KMS-11 (cell line): ENCODE measurements at regions not wholly inside any gene's neighbourhood (a gene's known extent, or its start where the extent isn't known, plus 50 kb on each side); places are given as distances from the start of the nearest gene placed in this dataset.

ENCODE experiments used
- H2AFZ ChIP-seq: fragments of 200-600 bp; sonication (generic); 2 replicates; pipeline ENCODE4 v1.6.1; 2016; ENCODE audit warnings: antibody characterized with exemption, mixed run types, low read depth
- H3K27ac ChIP-seq: fragments of 200-600 bp; sonication (generic); 2 replicates; pipeline ENCODE4 v1.6.1; 2016; ENCODE audit warnings: mild to moderate bottlenecking, mixed run types
- H3K27me3 ChIP-seq: fragments of 200-600 bp; sonication (generic); 2 replicates; pipeline ENCODE4 v1.6.1; 2017; ENCODE audit warnings: mild to moderate bottlenecking, low read depth, mixed run types, moderate library complexity; ENCODE audit not compliant: insufficient read depth
- H3K36me3 ChIP-seq: fragments of 200-600 bp; sonication (generic); 2 replicates; pipeline ENCODE4 v1.6.1; 2017; ENCODE audit warnings: mild to moderate bottlenecking, mixed run types; ENCODE audit not compliant: insufficient read depth
- H3K4me1 ChIP-seq: fragments of 200-600 bp; sonication (generic); 2 replicates; pipeline ENCODE4 v1.6.1; 2016; ENCODE audit warnings: mild to moderate bottlenecking, low read depth, mixed run types; ENCODE audit not compliant: poor library complexity, severe bottlenecking
- H3K4me2 ChIP-seq: fragments of 200-600 bp; sonication (generic); 2 replicates; pipeline ENCODE4 v1.7.0; 2016; ENCODE audit warnings: mild to moderate bottlenecking, mixed run types
- H3K4me3 ChIP-seq: fragments of 200-600 bp; sonication (generic); IDR thresholded peaks from 2 replicates; pipeline ENCODE4 v1.6.1; 2017; ENCODE audit warnings: low read depth, low read length, mixed read lengths; ENCODE audit not compliant: insufficient read depth
- H3K79me2 ChIP-seq: fragments of 200-600 bp; sonication (generic); 2 replicates; pipeline ENCODE4 v1.6.1; 2016; ENCODE audit warnings: low read depth, mixed run types; ENCODE audit not compliant: insufficient read depth
- H3K9ac ChIP-seq: fragments of 200-600 bp; sonication (generic); 2 replicates; pipeline ENCODE4 v1.6.1; 2016; ENCODE audit warnings: mild to moderate bottlenecking, mixed run types
- H4K20me1 ChIP-seq: fragments of 200-600 bp; sonication (generic); 2 replicates; pipeline ENCODE4 v1.6.1; 2016; ENCODE audit warnings: mild to moderate bottlenecking, mixed run types; ENCODE audit not compliant: insufficient read depth
- TF ChIP-seq, protein P1 (sequence below): fragments of 200-600 bp; sonication (generic); conservative IDR thresholded peaks from 2 replicates; pipeline ENCODE4 v1.6.1; 2017; ENCODE audit warnings: low read depth, mild to moderate bottlenecking, antibody characterized with exemption, low read length, moderate library complexity, mixed read lengths

DNA sequence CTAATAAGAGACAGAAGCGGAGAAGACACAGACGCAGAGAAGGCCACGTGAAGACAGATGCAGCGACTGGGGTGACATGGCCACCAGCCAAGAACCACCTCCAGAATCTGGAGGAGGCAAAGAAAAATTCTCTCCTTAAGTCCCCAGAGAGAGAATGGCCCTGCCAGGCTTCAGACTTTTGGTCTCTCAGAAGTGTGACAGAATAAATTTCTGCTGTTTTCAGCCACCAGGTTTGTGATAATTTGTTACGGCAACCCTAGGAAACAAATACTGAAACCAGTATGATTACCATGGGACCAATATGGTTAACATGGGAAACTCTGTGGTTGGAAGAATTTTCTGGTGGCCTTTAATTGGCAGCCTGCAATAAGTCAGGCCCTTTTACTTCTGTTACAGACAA is 63.9 kb upstream of the DOCK9 start:
- Histone ChIP-seq H3K79me2 (no peaks in the 10 kb centered on the region), H3K4me2 (no peak overlapping the region), H3K36me3 (no peaks in the 10 kb centered on the region), H2AFZ (no peak overlapping the region), H3K27me3 (no peaks in the 10 kb centered on the region), H3K4me3 (no peak overlapping the region), H4K20me1 (no peaks in the 10 kb centered on the region), H3K4me1 (peaks cover 10% of the 10 kb centered on the region), H3K27ac (no peak overlapping the region), H3K9ac (no peak overlapping the region)
- TF ChIP-seq, protein P1, sequence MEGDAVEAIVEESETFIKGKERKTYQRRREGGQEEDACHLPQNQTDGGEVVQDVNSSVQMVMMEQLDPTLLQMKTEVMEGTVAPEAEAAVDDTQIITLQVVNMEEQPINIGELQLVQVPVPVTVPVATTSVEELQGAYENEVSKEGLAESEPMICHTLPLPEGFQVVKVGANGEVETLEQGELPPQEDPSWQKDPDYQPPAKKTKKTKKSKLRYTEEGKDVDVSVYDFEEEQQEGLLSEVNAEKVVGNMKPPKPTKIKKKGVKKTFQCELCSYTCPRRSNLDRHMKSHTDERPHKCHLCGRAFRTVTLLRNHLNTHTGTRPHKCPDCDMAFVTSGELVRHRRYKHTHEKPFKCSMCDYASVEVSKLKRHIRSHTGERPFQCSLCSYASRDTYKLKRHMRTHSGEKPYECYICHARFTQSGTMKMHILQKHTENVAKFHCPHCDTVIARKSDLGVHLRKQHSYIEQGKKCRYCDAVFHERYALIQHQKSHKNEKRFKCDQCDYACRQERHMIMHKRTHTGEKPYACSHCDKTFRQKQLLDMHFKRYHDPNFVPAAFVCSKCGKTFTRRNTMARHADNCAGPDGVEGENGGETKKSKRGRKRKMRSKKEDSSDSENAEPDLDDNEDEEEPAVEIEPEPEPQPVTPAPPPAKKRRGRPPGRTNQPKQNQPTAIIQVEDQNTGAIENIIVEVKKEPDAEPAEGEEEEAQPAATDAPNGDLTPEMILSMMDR: no peak

DNA sequence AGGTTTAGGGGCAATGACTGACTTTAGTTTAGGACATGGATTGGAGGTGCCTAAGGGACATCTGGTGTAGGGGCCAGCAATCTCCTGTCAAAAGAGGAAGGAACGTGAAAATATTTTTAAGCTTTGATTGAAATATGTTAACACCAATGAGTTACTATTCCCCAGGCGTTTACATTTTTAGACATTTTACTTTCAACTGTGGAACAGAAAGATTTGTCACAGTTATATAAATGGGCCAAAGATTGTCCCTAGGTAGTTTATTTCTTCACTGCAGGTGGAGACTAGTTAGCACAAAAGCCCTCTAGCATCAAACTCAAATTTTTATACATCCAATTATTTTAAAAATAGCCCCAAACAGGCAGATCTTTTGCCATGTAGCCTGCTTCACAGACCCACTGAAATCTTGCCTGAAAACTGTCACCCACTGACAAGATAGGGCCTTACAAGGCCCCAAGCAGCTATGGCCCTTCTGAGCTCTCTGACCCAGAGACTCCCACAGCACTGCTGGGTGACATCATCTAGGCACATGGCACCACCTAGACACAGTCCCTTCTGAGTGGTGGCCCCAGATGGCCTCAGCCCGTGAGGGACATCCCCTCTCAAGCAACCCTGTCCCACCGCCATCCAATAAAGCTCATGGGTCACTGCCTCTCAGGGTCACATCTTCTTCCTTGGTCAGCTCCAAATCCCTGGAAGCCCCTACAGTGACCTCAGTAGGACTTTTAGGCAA is 64.8 kb upstream of the DOCK9 start:
- TF ChIP-seq, protein P1: no peak
- Histone ChIP-seq H3K27me3 (no peaks in the 10 kb centered on the region), H4K20me1 (no peaks in the 10 kb centered on the region), H3K4me1 (peaks cover 10% of the 10 kb centered on the region), H3K36me3 (no peaks in the 10 kb centered on the region), H2AFZ (no peak overlapping the region), H3K27ac (no peak overlapping the region), H3K4me2 (no peak overlapping the region), H3K4me3 (no peak overlapping the region), H3K9ac (no peak overlapping the region), H3K79me2 (no peaks in the 10 kb centered on the region)

DNA sequence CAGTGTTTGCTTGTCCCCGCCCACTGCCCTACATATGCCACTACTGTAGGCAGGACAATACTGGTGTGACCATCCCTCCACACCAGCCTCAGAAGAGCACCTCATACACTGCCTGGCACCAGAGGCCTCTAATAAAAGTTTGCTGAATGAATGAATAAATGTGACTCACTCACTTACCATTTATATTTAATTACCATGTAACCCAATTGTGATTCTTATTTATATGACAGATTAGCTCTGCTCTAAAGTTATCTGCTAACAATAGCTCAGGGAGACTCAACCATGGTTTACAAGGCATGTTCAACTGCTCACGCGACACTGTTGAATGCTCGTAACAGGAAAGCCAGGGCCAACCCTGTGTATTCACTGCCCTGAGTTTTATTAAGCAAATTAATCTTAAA is 66.0 kb upstream of the DOCK9 start:
- TF ChIP-seq, protein P1: no peak
- Histone ChIP-seq H3K4me2 (no peak overlapping the region), H4K20me1 (no peaks in the 10 kb centered on the region), H3K9ac (no peak overlapping the region), H3K79me2 (no peaks in the 10 kb centered on the region), H3K36me3 (no peaks in the 10 kb centered on the region), H3K27me3 (no peaks in the 10 kb centered on the region), H3K27ac (no peak overlapping the region), H3K4me1 (peaks cover 10% of the 10 kb centered on the region), H3K4me3 (no peak overlapping the region), H2AFZ (no peak overlapping the region)

DNA sequence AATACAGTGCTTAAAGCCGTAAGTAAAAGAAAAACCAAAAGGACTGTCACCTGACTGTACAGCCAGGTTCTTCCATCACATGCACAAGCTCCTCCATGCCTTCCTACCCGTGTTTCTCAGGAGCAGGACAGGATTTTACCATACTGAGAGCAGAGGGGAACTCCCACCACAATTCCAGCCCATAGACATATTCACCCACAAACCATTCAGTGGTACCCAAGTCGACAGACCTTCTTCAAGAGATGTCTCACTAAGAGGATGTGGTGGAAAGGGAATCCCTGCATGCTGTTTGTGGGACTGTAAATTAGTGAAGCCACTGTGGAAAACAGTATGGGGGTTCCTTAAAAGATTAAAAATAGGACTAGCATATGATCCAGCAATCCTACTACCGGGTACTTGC is 66.9 kb upstream of the DOCK9 start:
- peaks cover 10% of the 10 kb centered on the region for H3K4me1 ChIP-seq
- H3K4me3 ChIP-seq: no peak overlapping the region
- H3K27me3 ChIP-seq: no peaks in the 10 kb centered on the region
- H3K27ac ChIP-seq: no peak overlapping the region
- TF ChIP-seq, protein P1: no peak
- no peak overlapping the region for H3K4me2 ChIP-seq
- no peaks in the 10 kb centered on the region for H4K20me1 ChIP-seq
- no peak overlapping the region for H3K9ac ChIP-seq
- no peaks in the 10 kb centered on the region for H3K79me2 ChIP-seq
- no peaks in the 10 kb centered on the region for H3K36me3 ChIP-seq
- H2AFZ ChIP-seq: no peak overlapping the region
